Raji (cell line): ENCODE measurements at regions not wholly inside any gene's neighbourhood (a gene's known extent, or its start where the extent isn't known, plus 50 kb on each side); places are given as distances from the start of the nearest gene placed in this dataset.

Source experiments
- POLR2A ChIP-seq: IDR thresholded peaks from 2 replicates; pipeline ENCODE4 v1.6.1; 2011; ENCODE audit warnings: low read depth, low read length, control low read depth; ENCODE audit not compliant: insufficient read depth

DNA sequence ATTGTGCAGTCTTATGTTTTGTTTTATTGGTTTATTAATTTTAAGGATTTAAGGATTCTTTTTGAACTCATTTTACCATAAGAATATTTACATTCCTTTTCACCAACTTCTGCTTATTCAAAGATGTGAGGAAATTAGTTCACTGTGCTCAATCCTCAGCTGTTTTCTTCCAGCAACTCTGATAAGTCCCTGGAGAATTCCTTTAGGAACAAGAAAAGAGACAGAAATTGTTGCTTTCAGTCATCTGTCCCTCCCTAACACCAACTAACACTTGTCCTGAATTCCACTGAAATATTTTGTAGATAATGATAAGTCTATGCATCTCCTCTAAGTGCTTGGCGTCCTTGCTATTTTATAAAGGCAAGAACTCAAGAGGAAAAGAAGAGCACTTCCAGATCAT, 334.8 kb upstream of the MARCKS start:
- no peak for TF ChIP-seq POLR2A

DNA sequence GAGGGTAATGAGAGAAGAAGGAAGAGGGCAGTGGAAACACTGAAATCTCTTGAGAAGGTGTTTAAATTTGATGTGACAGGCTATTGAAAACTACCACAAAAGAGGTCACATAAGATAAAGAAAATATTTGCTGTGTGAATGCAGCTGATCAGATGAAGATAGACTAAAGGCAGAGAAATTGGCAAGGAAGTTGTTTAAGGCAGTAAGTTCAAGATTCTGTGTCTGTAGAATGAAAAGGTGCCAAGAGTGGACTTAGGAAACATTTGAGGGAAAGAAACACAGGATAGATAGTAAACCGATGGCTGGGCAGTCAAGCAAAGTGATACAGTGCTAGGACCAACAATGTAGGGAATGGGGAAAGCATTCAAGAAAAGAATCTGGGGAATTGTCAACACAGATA, 332.3 kb upstream of the MARCKS start:
- TF ChIP-seq POLR2A: no peak

DNA sequence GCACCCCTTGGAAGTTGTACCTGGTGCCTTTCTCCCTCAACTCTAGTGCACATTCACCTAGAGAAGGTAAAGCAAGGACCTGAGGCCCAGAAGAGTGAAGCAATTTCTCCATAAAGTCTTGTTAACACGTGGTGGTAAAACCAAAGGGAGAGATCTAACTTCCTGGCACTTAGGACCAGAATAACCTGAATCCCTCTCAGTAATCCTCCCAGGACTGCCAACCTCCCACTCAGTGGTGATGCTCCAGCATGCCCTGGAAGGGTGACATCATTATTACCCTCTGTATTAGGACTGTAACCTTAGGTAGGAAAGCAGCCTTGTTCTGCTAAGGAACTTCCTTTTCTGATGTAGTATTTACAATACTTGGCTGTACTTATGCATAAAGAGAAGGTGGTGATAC, 330.6 kb upstream of the MARCKS start:
- TF ChIP-seq POLR2A: no peak

DNA sequence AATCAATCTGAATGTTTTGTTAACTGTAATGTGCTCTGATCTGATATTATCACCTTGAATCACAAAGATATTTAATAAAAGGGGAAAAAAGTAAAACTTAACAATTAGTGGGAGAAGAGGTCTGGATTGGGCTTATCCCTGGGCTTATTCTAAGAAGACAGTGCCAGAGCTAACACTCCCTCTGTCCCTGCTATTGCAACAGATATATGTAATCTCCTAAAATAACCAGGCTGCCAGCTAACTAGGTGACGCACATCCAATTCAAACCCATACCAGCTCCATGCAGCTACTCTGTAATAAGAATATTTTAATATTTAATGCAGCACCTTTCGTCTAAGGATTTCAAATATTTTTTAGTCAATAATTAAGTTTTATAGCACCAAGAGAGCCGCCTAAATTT, 330.1 kb upstream of the MARCKS start:
- TF ChIP-seq POLR2A: no peak

DNA sequence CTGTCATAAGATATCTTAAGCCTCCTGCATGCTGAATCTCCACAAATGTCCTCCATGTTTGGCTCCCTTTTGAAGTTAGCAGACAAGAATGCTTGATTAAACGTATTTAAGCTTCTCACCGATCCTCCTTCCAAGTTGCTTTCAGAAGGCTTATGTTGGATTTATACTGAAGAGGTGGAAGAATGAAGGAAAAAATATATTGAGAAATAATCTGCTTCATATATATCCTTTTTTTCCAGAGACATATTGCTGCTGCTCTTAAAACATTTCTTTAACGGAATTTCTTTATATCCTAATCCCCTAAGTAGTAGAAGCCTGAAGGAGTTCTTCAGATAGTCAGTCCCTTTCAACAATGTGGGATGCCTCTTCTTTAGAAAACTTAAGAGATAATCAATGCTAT, 329.0 kb upstream of the MARCKS start:
- no peak for TF ChIP-seq POLR2A

DNA sequence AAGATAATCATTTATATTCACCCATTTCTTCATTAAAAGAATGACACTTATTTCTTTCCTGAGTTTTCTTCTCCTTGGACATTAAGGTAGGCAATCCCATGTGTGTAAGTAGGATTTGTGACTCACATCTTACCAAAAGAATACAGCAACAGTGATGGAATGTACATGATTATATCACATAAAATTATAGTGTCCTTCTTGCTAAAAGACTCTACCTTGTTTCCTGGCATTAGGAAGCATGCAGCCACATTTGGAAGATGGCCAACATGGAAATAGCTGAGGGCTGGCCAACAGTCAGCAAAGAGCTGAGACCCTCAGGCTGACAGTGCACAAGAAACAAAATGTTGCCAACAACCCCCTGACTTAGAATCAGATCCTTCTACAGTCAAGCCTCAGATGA, 327.9 kb upstream of the MARCKS start:
- TF ChIP-seq POLR2A: no peak

DNA sequence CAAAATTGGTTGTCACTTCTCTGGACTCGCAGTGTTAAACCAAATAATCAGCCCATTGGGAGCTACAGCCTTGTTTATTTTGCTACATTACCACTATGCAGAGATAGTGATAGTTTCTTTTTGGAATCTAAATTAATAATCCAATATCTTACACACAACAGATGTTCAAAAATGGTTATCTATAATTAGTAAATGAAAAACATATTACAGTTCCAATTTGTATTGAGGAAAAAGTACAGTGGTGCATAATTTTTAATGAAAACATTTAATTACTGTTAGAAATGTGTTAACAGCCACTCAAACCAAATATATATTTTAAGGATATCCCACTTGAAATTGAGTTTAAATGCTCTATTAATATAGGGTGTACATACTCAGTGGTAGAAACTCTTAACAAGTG, 327.3 kb upstream of the MARCKS start:
- TF ChIP-seq POLR2A: no peak

DNA sequence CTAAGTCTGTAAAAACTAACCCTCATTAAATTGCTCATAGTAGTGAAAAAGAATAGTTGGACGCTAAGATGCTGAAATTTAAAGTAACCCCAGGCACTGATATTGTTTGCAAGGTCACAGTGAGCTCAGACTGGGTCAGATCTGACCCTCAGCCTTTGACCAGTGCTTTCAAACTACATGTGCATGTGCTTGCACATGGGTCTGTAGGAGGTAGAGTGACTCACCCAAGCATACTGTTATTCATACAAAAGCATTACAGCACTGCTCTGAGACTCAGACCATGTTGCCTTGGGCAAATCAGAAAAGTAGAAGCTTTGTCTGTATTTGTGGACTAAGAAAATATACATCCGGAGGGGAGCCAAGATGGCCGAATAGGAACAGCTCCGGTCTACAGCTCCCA, 326.4 kb upstream of the MARCKS start:
- no peak for TF ChIP-seq POLR2A

DNA sequence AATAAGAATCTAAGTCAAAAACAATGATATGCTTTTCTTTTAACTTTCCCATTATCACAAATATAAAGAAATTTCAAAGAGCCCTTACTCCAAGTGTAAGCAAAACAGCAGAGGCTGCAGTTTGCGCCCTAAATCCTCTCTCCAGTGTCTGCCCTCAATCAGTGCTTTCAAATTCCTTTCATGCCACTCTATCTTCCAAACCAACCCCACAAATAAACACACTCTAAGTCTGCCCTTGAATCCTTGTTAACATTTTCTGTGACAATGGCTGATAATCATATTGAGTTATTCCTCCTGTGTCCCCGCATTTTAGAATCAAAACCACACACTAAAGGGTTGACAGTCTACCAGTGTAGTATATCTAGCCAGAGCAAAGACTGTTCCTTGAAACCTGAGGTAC, 317.9 kb upstream of the MARCKS start:
- no peak for TF ChIP-seq POLR2A

DNA sequence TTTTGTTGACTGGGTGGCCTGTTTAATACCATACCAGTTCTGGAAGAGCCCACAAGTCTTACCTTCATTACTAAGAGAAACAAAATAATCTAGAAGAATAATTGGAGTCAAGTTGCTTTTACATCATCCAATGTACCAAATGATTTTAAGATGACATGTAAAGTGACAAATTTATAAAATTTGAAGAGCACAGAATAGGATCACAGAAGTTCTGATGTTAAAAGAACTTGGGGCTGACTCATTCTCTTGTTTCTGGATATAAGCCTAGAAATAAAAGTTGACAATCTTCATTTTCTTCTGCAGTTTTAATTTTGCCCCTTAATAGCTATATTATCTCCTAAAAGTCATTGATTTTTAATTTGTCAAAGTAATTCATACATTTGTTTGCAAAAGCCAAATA, 317.5 kb upstream of the MARCKS start:
- no peak for TF ChIP-seq POLR2A

DNA sequence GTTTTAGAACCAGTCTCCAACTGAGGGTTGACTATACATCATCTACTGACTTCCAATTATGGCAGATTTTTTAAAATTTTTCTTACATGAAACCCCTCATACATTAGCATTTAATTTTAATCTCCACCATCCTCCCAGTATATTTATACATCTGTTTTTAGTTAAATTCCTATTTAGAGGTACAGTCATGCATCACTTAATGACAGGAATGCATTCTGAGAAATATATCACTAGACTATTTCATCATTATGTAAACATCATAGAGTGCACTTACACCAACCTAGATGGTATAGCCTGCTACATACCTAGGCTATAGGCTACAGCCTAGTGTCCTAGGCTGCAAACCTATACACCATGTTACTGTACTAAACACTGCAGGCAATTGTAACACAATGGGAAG, 316.7 kb upstream of the MARCKS start:
- no peak for TF ChIP-seq POLR2A

DNA sequence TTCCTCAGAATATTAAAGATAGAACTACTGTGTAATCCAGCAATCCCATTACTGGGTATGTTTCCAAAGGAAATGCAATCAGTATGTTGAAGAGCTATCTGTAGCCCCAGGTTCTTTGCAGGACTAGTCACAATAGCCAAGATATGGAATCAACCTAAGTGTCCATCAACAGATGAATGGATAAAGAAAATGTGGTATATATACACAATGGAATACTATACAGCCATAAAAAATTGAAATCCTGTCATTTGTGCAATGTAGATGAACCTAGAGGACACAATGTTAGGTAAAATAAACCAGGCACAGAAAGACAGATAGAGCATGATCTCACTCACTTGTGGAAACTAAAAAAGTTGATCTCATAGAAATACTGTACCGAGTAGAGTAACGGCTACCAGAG, 306.0 kb upstream of the MARCKS start:
- no peak for TF ChIP-seq POLR2A

DNA sequence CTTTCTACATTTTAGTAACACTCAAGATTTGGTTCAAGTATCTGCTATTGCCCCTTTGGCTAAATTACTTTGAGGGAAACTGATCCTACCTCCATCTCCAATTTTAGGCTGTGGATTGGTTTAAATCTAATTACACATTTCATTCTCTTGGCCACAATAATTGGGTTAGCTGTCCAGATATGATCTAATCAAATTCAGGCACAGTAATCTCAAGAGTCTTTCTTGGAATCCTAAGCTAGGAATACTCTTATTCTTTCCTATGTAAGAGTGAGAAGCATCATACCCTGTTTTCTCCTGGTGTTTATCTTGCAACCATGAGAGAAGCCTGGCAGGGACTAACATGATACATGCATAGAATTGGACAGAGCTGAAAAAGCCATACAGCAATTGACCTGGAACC, 300.4 kb upstream of the MARCKS start:
- TF ChIP-seq POLR2A: no peak

DNA sequence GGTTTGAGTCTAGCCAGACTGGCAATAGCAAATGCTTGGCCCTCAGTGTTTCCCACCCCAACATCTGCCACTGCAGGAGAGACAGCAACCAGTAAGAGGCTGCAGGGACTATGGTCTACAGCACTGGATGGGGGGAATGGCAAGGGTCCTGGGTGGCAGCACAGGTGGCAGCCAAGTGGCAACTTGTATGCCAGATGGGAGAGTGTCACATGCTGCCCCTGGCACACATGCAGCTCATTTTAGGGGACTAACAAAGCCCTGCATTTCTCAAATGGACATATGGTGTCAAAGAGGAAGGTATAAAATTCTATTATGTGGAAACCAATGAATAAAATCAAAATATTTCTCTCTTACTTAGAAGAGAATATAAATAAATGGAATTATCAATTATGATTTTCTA, 298.7 kb upstream of the MARCKS start:
- TF ChIP-seq POLR2A: no peak

DNA sequence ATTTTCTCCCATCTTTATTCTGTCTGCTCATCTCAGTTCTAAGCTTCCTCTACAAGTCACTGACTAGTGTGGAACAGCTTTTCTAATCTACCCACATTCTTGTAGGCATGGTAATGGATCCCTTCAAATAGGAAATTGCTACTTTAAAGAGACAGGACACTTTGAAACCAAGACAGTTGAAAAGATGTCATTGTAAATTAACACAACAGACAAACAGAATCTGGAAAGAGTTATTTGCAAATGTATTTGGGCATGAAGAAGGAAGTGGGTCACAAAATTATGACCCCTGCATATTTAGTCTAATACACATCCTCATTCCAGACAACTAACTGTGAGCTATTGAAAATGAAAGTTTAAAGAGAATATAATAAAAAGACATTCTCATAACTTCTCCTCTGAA, 298.2 kb upstream of the MARCKS start:
- no peak for TF ChIP-seq POLR2A

DNA sequence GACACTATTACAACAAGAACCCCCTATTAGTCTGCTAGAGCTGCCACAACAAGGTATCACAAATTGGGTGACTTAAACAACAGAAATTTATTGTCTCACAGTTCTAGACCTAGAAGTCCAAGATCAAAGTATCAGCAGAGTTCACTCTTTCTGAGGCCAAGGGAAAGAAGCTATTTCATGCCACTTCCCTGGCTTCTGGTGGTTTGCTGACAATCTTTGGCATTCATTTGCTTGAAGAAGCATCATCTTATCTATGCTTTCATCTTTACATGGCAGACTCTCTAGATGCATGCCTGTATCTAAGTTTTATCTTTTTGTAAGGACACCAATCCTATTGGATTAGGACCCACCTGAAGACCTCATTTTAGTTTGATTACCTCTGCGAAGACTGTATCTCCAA, 296.8 kb upstream of the MARCKS start:
- no peak for TF ChIP-seq POLR2A

DNA sequence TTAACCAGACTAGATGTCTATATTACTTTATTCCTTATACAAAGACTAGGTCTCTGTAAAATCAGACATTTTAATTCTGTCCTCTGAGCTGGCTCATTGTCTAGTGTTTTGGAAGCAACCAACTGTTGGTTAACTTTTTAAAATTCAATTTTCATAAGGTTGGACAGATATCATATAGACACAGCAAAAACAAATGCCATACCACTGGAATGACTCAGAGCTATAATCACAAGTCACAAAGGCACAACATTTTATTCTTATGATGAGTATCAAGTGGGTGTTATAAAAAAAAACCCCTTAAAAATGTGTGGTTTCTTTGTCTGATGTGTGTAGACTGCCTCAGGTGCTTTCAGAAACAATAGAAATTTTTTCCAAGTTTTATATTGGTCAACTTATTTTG, 296.2 kb upstream of the MARCKS start:
- no peak for TF ChIP-seq POLR2A

DNA sequence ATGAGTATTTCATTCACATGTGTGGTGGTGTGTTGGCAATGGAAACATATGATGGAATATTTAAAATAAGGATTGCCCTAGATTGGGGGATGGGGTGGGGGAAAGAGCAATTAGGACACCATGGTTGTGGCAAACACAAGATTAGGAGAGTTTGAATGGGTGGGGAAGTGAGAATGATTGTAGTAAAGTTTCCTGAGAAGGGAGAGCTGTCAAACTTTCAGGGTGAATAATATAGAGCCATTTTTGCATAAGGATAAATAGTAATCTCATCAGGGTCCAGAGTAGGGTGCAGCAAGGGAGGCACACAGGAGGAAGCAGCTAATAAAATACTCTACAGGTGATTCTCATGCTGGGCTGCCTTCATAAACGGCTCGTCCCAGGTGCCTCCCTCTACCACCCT, 294.9 kb upstream of the MARCKS start:
- TF ChIP-seq POLR2A: no peak
